Endothelial cell of umbilical vein (primary cell): ENCODE measurements at regions not wholly inside any gene's neighbourhood (a gene's known extent, or its start where the extent isn't known, plus 50 kb on each side); places are given as distances from the start of the nearest gene placed in this dataset.

Source experiments
- BruUV-seq: library from RNA; stranded (reverse); fragments of 400-500 nt; replicated peaks from 2 replicates; lab custom pipeline; 2021; lab: Mats Ljungman, UMichigan
- CTCF ChIA-PET: fragments of 300-600, 350-600 bp; sonication (Branson Sonifier 250); formaldehyde crosslinking; loops from one replicate; lab custom pipeline; 2021; ENCODE audit warnings: antibody characterized with exemption, inconsistent platforms; lab: Charles Lee
- POLR2A ChIA-PET: fragments of 300-600, 350-600 bp; sonication (Branson Sonifier 250); formaldehyde crosslinking; loops from one replicate; lab custom pipeline; 2021; ENCODE audit warnings: antibody characterized with exemption, inconsistent platforms; lab: Charles Lee
- DNase-seq: peaks from one replicate; pipeline ENCODE4 v3.0.0-alpha.2; 2011; ENCODE audit warnings: low read depth, low spot score
- FAIRE-seq: peaks from 2 replicates; lab custom pipeline; 2011; peaks lifted over from hg19 to GRCh38; lab: Jason Lieb, UNC
- H2AFZ ChIP-seq: 2 replicates; pipeline ENCODE4 v1.6.0; 2012; ENCODE audit warnings: low read depth, low read length, control low read depth, inconsistent platforms
- H3K27ac ChIP-seq: 2 replicates; pipeline ENCODE4 v1.5.1; 2011; ENCODE audit warnings: low read depth, mild to moderate bottlenecking, control low read depth, low read length, moderate library complexity; ENCODE audit not compliant: insufficient read depth
- H3K27me3 ChIP-seq, 2 experiments: 2 replicates each; pipeline versions ENCODE4 v1.6.0 to v1.6.1; 2011; ENCODE audit warnings: low read length in 2 of 2, mixed read lengths in 1 of 2; ENCODE audit not compliant: control insufficient read depth in 2 of 2, insufficient read depth in 2 of 2
- H3K36me3 ChIP-seq, 2 experiments: 2 replicates in 1 of 2; 3 replicates in 1 of 2; pipeline ENCODE4 v1.5.1; 2011; ENCODE audit warnings: low read length in 2 of 2, mild to moderate bottlenecking in 1 of 2, moderate library complexity in 1 of 2; ENCODE audit not compliant: control insufficient read depth in 2 of 2, insufficient read depth in 2 of 2; ENCODE audit errors: extremely low read depth in 1 of 2
- H3K4me1 ChIP-seq: 3 replicates; pipeline ENCODE4 v1.5.1; 2011; ENCODE audit warnings: mild to moderate bottlenecking, low read length; ENCODE audit not compliant: control insufficient read depth, insufficient read depth; ENCODE audit errors: extremely low read depth
- H3K4me2 ChIP-seq: 2 replicates; pipeline ENCODE4 v1.6.1; 2011; ENCODE audit warnings: low read length, control low read depth, mixed read lengths; ENCODE audit not compliant: insufficient read depth
- H3K4me3 ChIP-seq, 3 experiments: fragments of 200-600 bp in 1 of 3; sonication (generic), shearing (Covaris generic) in 1 of 3; replicated peaks in 1 of 3; 2 replicates each; pipeline ENCODE4 v1.5.1; 2011 to 2016; ENCODE audit warnings: control low read depth in 3 of 3, low read length in 3 of 3, mild to moderate bottlenecking in 2 of 3, inconsistent platforms in 1 of 3, low read depth in 1 of 3, moderate library complexity in 1 of 3; ENCODE audit not compliant: insufficient read depth in 1 of 3
- H3K79me2 ChIP-seq: 2 replicates; pipeline ENCODE4 v1.6.0; 2012; ENCODE audit warnings: low read length, inconsistent platforms; ENCODE audit not compliant: control insufficient read depth, insufficient read depth
- H3K9ac ChIP-seq: replicated peaks from 2 replicates; pipeline ENCODE3; 2011; ENCODE audit warnings: low read length, control low read depth; ENCODE audit not compliant: insufficient read depth; ENCODE audit errors: extremely low read depth
- H3K9me1 ChIP-seq: replicated peaks from 3 replicates; pipeline ENCODE4 v1.6.0; 2011; ENCODE audit warnings: mild to moderate bottlenecking, low read length; ENCODE audit not compliant: control insufficient read depth, insufficient read depth; ENCODE audit errors: extremely low read depth
- H3K9me3 ChIP-seq: replicated peaks from 2 replicates; pipeline ENCODE4 v1.5.1; 2012; ENCODE audit warnings: low read length, inconsistent platforms; ENCODE audit not compliant: control insufficient read depth, insufficient read depth
- H4K20me1 ChIP-seq: replicated peaks from 2 replicates; pipeline ENCODE3; 2011; ENCODE audit warnings: mild to moderate bottlenecking, low read length; ENCODE audit not compliant: control insufficient read depth, insufficient read depth; ENCODE audit errors: extremely low read depth
- CTCF ChIP-seq, 2 donors: IDR thresholded peaks; 1 replicate in 1 of 2; 2 replicates in 1 of 2; pipeline ENCODE4 v1.5.1; 2011; ENCODE audit warnings: low read length in 2 of 2, mild to moderate bottlenecking in 2 of 2, moderate library complexity in 2 of 2, control low read depth in 1 of 2, inconsistent platforms in 1 of 2, low read depth in 1 of 2; ENCODE audit not compliant: insufficient read depth in 1 of 2; ENCODE audit errors: extremely low read depth in 1 of 2
- EZH2 ChIP-seq: IDR thresholded peaks from 2 replicates; pipeline ENCODE4 v1.6.1; 2012; ENCODE audit warnings: borderline replicate concordance, low read depth, mild to moderate bottlenecking, moderate library complexity, low read length, inconsistent platforms; ENCODE audit not compliant: severe bottlenecking
- FOS ChIP-seq: IDR thresholded peaks from 2 replicates; pipeline ENCODE4 v1.6.1; 2011; ENCODE audit warnings: mild to moderate bottlenecking, low read length, moderate library complexity, borderline replicate concordance; ENCODE audit not compliant: insufficient read depth
- GATA2 ChIP-seq: IDR thresholded peaks from 2 replicates; pipeline ENCODE4 v1.7.0; 2011; ENCODE audit warnings: low read depth, mild to moderate bottlenecking, moderate library complexity, mixed read lengths, low read length; ENCODE audit not compliant: insufficient read length, insufficient read depth
- JUN ChIP-seq: IDR thresholded peaks from 2 replicates; pipeline ENCODE4 v1.6.1; 2011; ENCODE audit warnings: borderline replicate concordance, low read depth; ENCODE audit not compliant: insufficient read length, insufficient read depth
- MAX ChIP-seq: IDR thresholded peaks from 2 replicates; pipeline ENCODE4 v1.6.1; 2011; ENCODE audit not compliant: insufficient read depth, insufficient read length
- MYC ChIP-seq: IDR thresholded peaks from one replicate; pipeline ENCODE4 v1.6.1; 2011; ENCODE audit warnings: mild to moderate bottlenecking, low read depth, low read length
- POLR2A ChIP-seq: IDR thresholded peaks from 2 replicates; pipeline ENCODE4 v1.6.1; 2012; ENCODE audit warnings: low read depth, mild to moderate bottlenecking, control low read depth, low read length
- POLR2AphosphoS5 ChIP-seq: IDR thresholded peaks from 2 replicates; pipeline ENCODE4 v1.6.1; 2012; ENCODE audit warnings: low read depth, mild to moderate bottlenecking, control low read depth, low read length, moderate library complexity; ENCODE audit not compliant: insufficient read depth
- dilution Hi-C: fragments of 300-500 bp; cut with MboI; formaldehyde crosslinking; loops from one replicate; pipeline ENCODE4 v1.15.0; 2019; ENCODE audit warnings: low sequenced_read_pairs; ENCODE audit not compliant: extremely low pct_ligation_motif_present
- intact Hi-C: fragments of 100-400 bp; cut with micrococcal nuclease; formaldehyde crosslinking; loops from one replicate; pipeline ENCODE4 v1.10.0; 2022

- TF ChIP-seq CTCF (IDR thresholded peaks at IDR 0.05; ENCODE audit: extremely low read depth in 1 of 2, insufficient read depth in 1 of 2, low read depth in 1 of 2, low read length in 2 of 2) (no peak), POLR2A (no peak), MYC (no peak)
- POLR2A ChIA-PET = no interaction called here
- Histone ChIP-seq H3K27me3 (no peaks in the 10 kb centered on the region), H3K36me3 (no peaks in the 10 kb centered on the region), H3K4me3 (no peak overlapping the region), H3K27ac (no peak overlapping the region), H2AFZ (no peak overlapping the region), H3K9me1 (no peaks in the 10 kb centered on the region), H3K79me2 (no peaks in the 10 kb centered on the region), H3K4me2 (no peak overlapping the region), H4K20me1 (no peaks in the 10 kb centered on the region), H3K4me1 (no peaks in the 10 kb centered on the region), H3K9me3 (no peaks in the 10 kb centered on the region), H3K9ac (no peak overlapping the region)
- FAIRE-seq = no peak
- CTCF ChIA-PET = no interaction called here
- DNase-seq = no peak
- dilution Hi-C loops (no loop called here), intact Hi-C loops (no loop called here)
- BruUV-seq = no TSS peak
Observed at GRCh38 chr5:145280806-145281205, 554.3 kb downstream of the PRELID2 start.

GRCh38 chr5:145280214-145280613 lies 554.9 kb downstream of the PRELID2 start:
- Histone ChIP-seq H3K36me3 (no peaks in the 10 kb centered on the region), H3K27me3 (no peaks in the 10 kb centered on the region), H3K27ac (no peak overlapping the region), H4K20me1 (no peaks in the 10 kb centered on the region), H3K9me3 (no peaks in the 10 kb centered on the region), H3K4me2 (no peak overlapping the region), H2AFZ (no peak overlapping the region), H3K9me1 (no peaks in the 10 kb centered on the region), H3K9ac (no peak overlapping the region), H3K4me1 (no peaks in the 10 kb centered on the region), H3K79me2 (no peaks in the 10 kb centered on the region), H3K4me3 (no peak overlapping the region)
- dilution Hi-C loops = no loop called here
- ChIA-PET CTCF (no interaction called here), POLR2A (no interaction called here)
- no TSS peak for BruUV-seq
- DNase-seq (no peak), FAIRE-seq (no peak)
- TF ChIP-seq JUN (no peak), CTCF (IDR thresholded peaks at IDR 0.05; ENCODE audit: extremely low read depth in 1 of 2, insufficient read depth in 1 of 2, low read depth in 1 of 2, low read length in 2 of 2) (no peak), MAX (no peak), EZH2 (no peak), POLR2AphosphoS5 (no peak), MYC (no peak), FOS (no peak), POLR2A (no peak), GATA2 (no peak)
- intact Hi-C loops = no loop called here
